NCI-H526 treated with DMSO at 0.1 percent for 48 hours (cell line): ENCODE measurements at regions not wholly inside any gene's neighbourhood (a gene's known extent, or its start where the extent isn't known, plus 50 kb on each side); places are given as distances from the start of the nearest gene placed in this dataset.

ENCODE experiments used
- DNase-seq: peaks from one replicate; lab custom pipeline; 2025; lab: John Stamatoyannopoulos, UW

- no peak for DNase-seq
Observed at GRCh38 chr21:18191139-18191538, 53.5 kb upstream of the CHODL start.

GRCh38 chr21:18178509-18178908, 66.1 kb upstream of the CHODL start:
- no peak for DNase-seq

GRCh38 chr21:18174370-18174769, 70.3 kb upstream of the CHODL start:
- no peak for DNase-seq

- DNase-seq = no peak
Observed at GRCh38 chr21:18170829-18171228, 73.8 kb upstream of the CHODL start.

GRCh38 chr21:18170221-18170620, 74.4 kb upstream of the CHODL start:
- DNase-seq = no peak

GRCh38 chr21:18168108-18168507, 76.5 kb upstream of the CHODL start:
- no peak for DNase-seq

- no peak for DNase-seq
Observed at GRCh38 chr21:18164933-18165332, 79.7 kb upstream of the CHODL start.

GRCh38 chr21:18164483-18164882, 80.2 kb upstream of the CHODL start:
- DNase-seq = no peak

GRCh38 chr21:18163956-18164355, 80.7 kb upstream of the CHODL start:
- DNase-seq = no peak

GRCh38 chr21:18161841-18162240, 82.8 kb upstream of the CHODL start:
- no peak for DNase-seq

- DNase-seq = no peak
Observed at GRCh38 chr21:18157406-18157805, 87.2 kb upstream of the CHODL start.

GRCh38 chr21:18155508-18156193, 89.0 kb upstream of the CHODL start:
- no peak for DNase-seq

GRCh38 chr21:18153063-18153462, 91.6 kb upstream of the CHODL start:
- DNase-seq = no peak

- no peak for DNase-seq
Observed at GRCh38 chr21:18152371-18152770, 92.3 kb upstream of the CHODL start.

- DNase-seq = no peak
Observed at GRCh38 chr21:18151046-18151445, 93.6 kb upstream of the CHODL start.

GRCh38 chr21:18148401-18148800, 96.2 kb upstream of the CHODL start:
- DNase-seq = no peak

GRCh38 chr21:18147678-18148077, 97.0 kb upstream of the CHODL start:
- DNase-seq = no peak

GRCh38 chr21:18146820-18147219, 97.8 kb upstream of the CHODL start:
- DNase-seq = no peak

- no peak for DNase-seq
Observed at GRCh38 chr21:18144339-18144738, 100.3 kb upstream of the CHODL start.

GRCh38 chr21:18142655-18143054, 102.0 kb upstream of the CHODL start:
- no peak for DNase-seq

- no peak for DNase-seq
Observed at GRCh38 chr21:18138507-18138906, 106.1 kb upstream of the CHODL start.

- DNase-seq = no peak
Observed at GRCh38 chr21:18129526-18129925, 115.1 kb upstream of the CHODL start.

GRCh38 chr21:18118566-18118965, 126.1 kb upstream of the CHODL start:
- no peak for DNase-seq

- no peak for DNase-seq
Observed at GRCh38 chr21:18117176-18117575, 127.5 kb upstream of the CHODL start.

GRCh38 chr21:18114810-18115209, 129.8 kb upstream of the CHODL start:
- DNase-seq = no peak
